KBM-7 (cell line): ENCODE measurements at regions not wholly inside any gene's neighbourhood (a gene's known extent, or its start where the extent isn't known, plus 50 kb on each side); places are given as distances from the start of the nearest gene placed in this dataset.

Experiments
- DNase-seq: peaks from one replicate; pipeline ENCODE4 v3.0.0-alpha.2; 2015
- in situ Hi-C: fragments of 300-500 bp; cut with MboI; formaldehyde crosslinking; loops from 2 replicates; pipeline ENCODE4 v1.14.3; 2020; ENCODE audit warnings: low sequenced_read_pairs, low pct_unique_long_range_greater_than_20kb, mixed read lengths

- in situ Hi-C loops, result no loop called here
- no peak for DNase-seq
Measured at GRCh38 chr15:25514522-25514921, 75.7 kb upstream of the UBE3A start.

- in situ Hi-C loops, result no loop called here
- DNase-seq, result no peak
Measured at GRCh38 chr15:25512957-25513356, 74.1 kb upstream of the UBE3A start.

- no peak for DNase-seq
- in situ Hi-C loops, result no loop called here
Measured at GRCh38 chr15:25510146-25510545, 71.3 kb upstream of the UBE3A start.

DNA sequence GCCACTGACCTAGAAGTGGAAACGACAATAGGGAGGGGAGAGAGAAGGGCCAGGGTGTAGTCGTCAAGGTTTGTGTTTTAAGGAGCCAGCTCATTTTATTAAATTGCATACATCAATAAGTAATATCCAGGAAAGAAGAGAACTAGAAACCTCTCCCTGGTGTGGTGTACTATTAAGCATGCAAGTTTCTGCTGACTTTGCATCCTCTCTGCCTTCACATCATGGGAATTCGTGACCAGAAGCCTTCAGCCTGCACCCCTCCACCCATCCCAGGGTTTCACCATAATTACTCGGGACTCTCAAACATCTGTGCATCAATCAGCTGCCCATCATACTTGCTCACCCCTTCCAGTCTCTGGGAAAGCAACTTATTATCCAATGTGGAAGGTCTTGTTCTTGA is 70.9 kb upstream of the UBE3A start:
- in situ Hi-C loops, result no loop called here
- DNase-seq, result no peak

GRCh38 chr15:25508369-25509002 is 69.7 kb upstream of the UBE3A start:
- in situ Hi-C loops, result no loop called here
- DNase-seq, result peak; percentile 59

DNA sequence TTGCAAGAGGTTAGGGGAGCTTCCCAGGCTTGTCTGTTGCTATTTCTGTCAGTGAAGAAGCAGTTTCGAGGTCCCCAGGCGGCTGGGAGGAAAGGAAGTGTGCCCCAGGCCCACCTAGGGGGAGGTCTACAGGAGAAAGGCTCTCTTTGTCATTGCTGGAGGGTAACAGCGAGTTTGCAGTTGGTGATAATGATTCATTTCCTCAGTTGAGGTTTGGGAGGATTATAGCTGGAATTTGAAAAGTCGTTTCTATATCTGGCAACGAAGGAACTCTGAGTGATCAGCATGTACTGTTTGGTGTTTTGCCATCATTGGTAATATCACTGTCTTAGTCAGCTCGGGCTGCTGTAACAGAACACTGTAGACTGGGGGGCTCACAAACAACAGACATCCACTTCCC is 65.5 kb upstream of the UBE3A start:
- DNase-seq, result peak; percentile 66
- in situ Hi-C loops, result no loop called here

GRCh38 chr15:25501828-25502446 is 63.1 kb upstream of the UBE3A start:
- DNase-seq, result peak; percentile 47
- in situ Hi-C loops, result no loop called here

DNA sequence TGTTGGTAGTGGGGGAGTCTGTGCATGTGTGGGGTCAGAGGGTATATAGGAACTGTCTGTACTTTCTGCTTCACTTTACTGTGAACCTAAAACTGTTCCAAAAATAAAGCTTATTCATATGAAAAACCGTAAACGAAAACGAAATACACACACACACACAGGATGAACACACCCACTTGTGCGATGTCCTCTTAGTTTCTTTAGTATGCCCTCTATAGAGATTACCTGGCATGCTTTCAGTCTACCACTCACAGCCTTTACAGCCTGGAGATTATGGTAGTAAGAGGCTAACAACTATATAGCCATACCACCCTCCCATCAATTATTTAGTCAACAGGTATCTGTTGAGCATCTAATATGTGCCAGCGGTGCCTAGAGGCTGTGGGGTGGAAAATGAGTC is 60.0 kb upstream of the UBE3A start:
- in situ Hi-C loops, result no loop called here
- no peak for DNase-seq

DNA sequence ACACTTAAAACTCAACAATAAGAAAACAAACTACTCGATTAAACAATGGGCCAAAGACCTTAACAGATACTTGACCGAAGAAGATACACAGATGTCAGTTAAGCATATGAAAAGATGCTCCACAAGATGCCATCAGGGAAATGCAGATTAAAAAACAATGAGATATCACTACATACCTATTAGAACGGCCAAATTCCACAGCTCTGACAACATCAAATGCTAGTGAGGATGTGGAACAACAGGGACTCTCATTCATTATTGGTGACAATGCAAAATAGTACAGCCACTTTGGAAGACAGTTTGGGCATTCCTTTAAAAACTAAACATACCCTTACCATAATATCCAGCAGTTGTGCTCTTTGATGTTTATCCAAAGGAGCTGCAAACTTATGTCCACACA is 59.1 kb upstream of the UBE3A start:
- in situ Hi-C loops, result no loop called here
- DNase-seq, result no peak

- no peak for DNase-seq
- in situ Hi-C loops, result no loop called here
Measured at GRCh38 chr15:25493823-25494526, 55.2 kb upstream of the UBE3A start.

DNA sequence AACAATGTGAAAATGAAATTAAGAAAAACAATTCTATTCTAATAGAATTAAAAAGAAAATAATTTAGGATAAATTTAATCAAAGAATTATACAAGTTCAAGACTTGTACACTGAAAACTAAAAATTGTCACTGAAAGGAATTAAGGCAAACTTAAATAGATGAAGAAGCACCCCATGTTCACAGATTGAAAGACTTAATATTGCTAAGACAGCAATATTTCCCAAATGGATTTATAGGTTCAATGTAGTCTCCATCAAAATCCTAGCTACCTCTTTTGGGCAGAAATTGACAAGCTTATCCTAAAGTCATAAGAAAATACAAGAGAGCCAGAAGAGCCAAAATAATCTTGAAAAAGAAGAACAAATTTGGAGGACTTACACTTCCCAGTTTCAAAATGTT is 53.5 kb upstream of the UBE3A start:
- in situ Hi-C loops, result no loop called here
- no peak for DNase-seq
